ENCODE measurements at regions not wholly inside any gene's neighbourhood (a gene's known extent, or its start where the extent isn't known, plus 50 kb on each side); places are given as distances from the start of the nearest gene placed in this dataset.

- BruUV-seq (replicated peaks): no TSS peak
- no peaks in the 10 kb centered on the region; a peak in 1 of 5 replicates for H3K4me1 ChIP-seq (replicated peaks in 1 of 2; ENCODE audit: control insufficient read depth in 2 of 2, insufficient read depth in 2 of 2, low read length in 2 of 2)
- TF ChIP-seq GTF2A2 (tag; IDR thresholded peaks at IDR 0.05) (no peak), CCNT2 (IDR thresholded peaks at IDR 0.05; ENCODE audit: borderline replicate concordance, extremely low read depth, insufficient read length, low read depth, low read length) (no peak), TAL1 (IDR thresholded peaks at IDR 0.05) (no peak), MAFG (tag; conservative IDR thresholded peaks at IDR 0.05) (no peak), ZFP30 (CRISPR knock-in tag; IDR thresholded peaks at IDR 0.05; ENCODE audit: borderline replicate concordance) (no peak), SAFB (IDR thresholded peaks at IDR 0.05; ENCODE audit: borderline replicate concordance, low read depth, low read length) (no peak), ZKSCAN3 (CRISPR knock-in tag; IDR thresholded peaks at IDR 0.05) (no peak), LARP7 (IDR thresholded peaks at IDR 0.05) (no peak), BMI1 (IDR thresholded peaks at IDR 0.05; ENCODE audit: low read length) (no peak), SLC30A9 (CRISPR knock-in tag; IDR thresholded peaks at IDR 0.05) (no peak), MLX (CRISPR knock-in tag; conservative IDR thresholded peaks at IDR 0.05) (no peak), ZNF507 (tag; conservative IDR thresholded peaks at IDR 0.05) (no peak), KLF13 (tag; IDR thresholded peaks at IDR 0.05; ENCODE audit: borderline replicate concordance, low read depth) (no peak), RB1 (IDR thresholded peaks at IDR 0.05; ENCODE audit: low read depth) (no peak), ZC3H11A (IDR thresholded peaks at IDR 0.05; ENCODE audit: low read depth, low read length) (no peak)
- no peaks in the 10 kb centered on the region for H4K20me1 ChIP-seq (replicated peaks; ENCODE audit: control insufficient read depth, insufficient read depth, low read length)
- H2AFZ ChIP-seq (ENCODE audit: low read depth, low read length): no peak overlapping the region
- H3K27ac ChIP-seq (ENCODE audit: extremely low read depth, low read depth, low read length): no peak overlapping the region
- ATAC-seq (no peak), FAIRE-seq (no peak), DNase-seq (ENCODE audit: extremely low read depth in 1 of 4, low spot score in 3 of 4) (no peak)
- CTCF ChIA-PET (ENCODE audit: low intra/inter-chr PET ratio): no interaction called here
- no peaks in the 10 kb centered on the region for H3K9me3 ChIP-seq (replicated peaks; ENCODE audit: control insufficient read depth, insufficient read depth, low read depth, low read length)
- H3K79me2 ChIP-seq (ENCODE audit: control insufficient read depth, insufficient read depth, low read length): no peaks in the 10 kb centered on the region
- POLR2A ChIA-PET: no interaction called here
- in situ Hi-C loops (cut with MboI) (no loop called here), intact Hi-C loops (cut with micrococcal nuclease) (no loop called here)
- no peak overlapping the region for H3K4me3 ChIP-seq
- no peak overlapping the region for H3K4me2 ChIP-seq (ENCODE audit: insufficient read depth, low read length)
- H3K9ac ChIP-seq (ENCODE audit: insufficient read depth in 1 of 2, low read depth in 2 of 2, low read length in 2 of 2): no peak overlapping the region
- H3K36me3 ChIP-seq (ENCODE audit: control insufficient read depth, insufficient read depth, low read length): no peaks in the 10 kb centered on the region
- H3K9me1 ChIP-seq (ENCODE audit: control insufficient read depth, insufficient read depth, low read length): no peaks in the 10 kb centered on the region
- 0% methylated on average over 4 of the region's 6 CpGs for WGBS (ENCODE audit: insufficient coverage, low coverage, missing lambda C conversion rate)
- H3K27me3 ChIP-seq (ENCODE audit: control insufficient read depth in 2 of 2, insufficient read depth in 2 of 2, low read length in 2 of 2): peaks cover 0 to 27% of the 10 kb centered on the region in 2 experiments; a peak in 3 of 5 replicates
Measured at GRCh38 chr2:239731998-239732665, 293.0 kb downstream of the NDUFA10 start.
